Ishikawa (cell line): ENCODE measurements at regions not wholly inside any gene's neighbourhood (a gene's known extent, or its start where the extent isn't known, plus 50 kb on each side); places are given as distances from the start of the nearest gene placed in this dataset.

Experiments used
- CEBPB ChIP-seq: IDR thresholded peaks from 2 replicates; pipeline ENCODE4 v1.6.1; 2012
- CREB1 ChIP-seq: IDR thresholded peaks from 2 replicates; pipeline ENCODE4 v1.6.1; 2012; ENCODE audit warnings: low read depth
- EGR1 ChIP-seq: IDR thresholded peaks from 2 replicates; pipeline ENCODE4 v1.6.1; 2012
- EP300 ChIP-seq: IDR thresholded peaks from 2 replicates; pipeline ENCODE4 v1.6.1; 2012; ENCODE audit warnings: borderline replicate concordance
- FOXM1 ChIP-seq: IDR thresholded peaks from 2 replicates; pipeline ENCODE4 v1.6.1; 2012; ENCODE audit warnings: low read depth, borderline replicate concordance
- MAX ChIP-seq: IDR thresholded peaks from 2 replicates; pipeline ENCODE4 v1.6.1; 2012
- NFIC ChIP-seq: IDR thresholded peaks from 2 replicates; pipeline ENCODE4 v1.6.1; 2012
- RAD21 ChIP-seq: IDR thresholded peaks from 2 replicates; pipeline ENCODE4 v1.6.1; 2012; ENCODE audit warnings: low read depth
- REST ChIP-seq: IDR thresholded peaks from 2 replicates; pipeline ENCODE4 v1.6.1; 2012; ENCODE audit warnings: low read depth, mild to moderate bottlenecking
- TAF1 ChIP-seq: IDR thresholded peaks from 2 replicates; pipeline ENCODE4 v1.6.1; 2012; ENCODE audit warnings: low read depth, mild to moderate bottlenecking
- TCF12 ChIP-seq: IDR thresholded peaks from 2 replicates; pipeline ENCODE4 v1.6.1; 2012; ENCODE audit warnings: low read depth
- TEAD4 ChIP-seq: IDR thresholded peaks from 2 replicates; pipeline ENCODE4 v1.6.1; 2012
- USF1 ChIP-seq: IDR thresholded peaks from 2 replicates; pipeline ENCODE4 v1.6.1; 2012
- YY1 ChIP-seq: IDR thresholded peaks from 2 replicates; pipeline ENCODE4 v1.6.1; 2012; ENCODE audit warnings: low read depth
- ZBTB7A ChIP-seq: IDR thresholded peaks from 2 replicates; pipeline ENCODE4 v1.6.1; 2012; ENCODE audit warnings: low read depth

- TF ChIP-seq TAF1 (no peak), ZBTB7A (no peak), EP300 (no peak), YY1 (no peak), TCF12 (no peak), CEBPB (no peak), RAD21 (no peak), FOXM1 (no peak), USF1 (no peak), REST (no peak), TEAD4 (no peak)
These were observed 733.4 kb upstream of the CDH7 start for GRCh38 chr18:65017372-65017760.

GRCh38 chr18:65016631-65017371 lies 734.0 kb upstream of the CDH7 start:
- TF ChIP-seq YY1 (no peak), FOXM1 (no peak), TAF1 (no peak), USF1 (no peak), NFIC (no peak), TCF12 (no peak), REST (no peak), TEAD4 (no peak), RAD21 (no peak), CREB1 (no peak)

GRCh38 chr18:64994370-64994769 lies 756.4 kb upstream of the CDH7 start:
- TF ChIP-seq MAX: no peak
- TF ChIP-seq CEBPB: no peak
- no peak for TF ChIP-seq NFIC
- TF ChIP-seq RAD21: no peak
- TF ChIP-seq FOXM1: no peak
- no peak for TF ChIP-seq EP300
- TF ChIP-seq TCF12: no peak
- TF ChIP-seq REST: no peak
- no peak for TF ChIP-seq YY1
- TF ChIP-seq CREB1: no peak
- TF ChIP-seq TEAD4: no peak
- TF ChIP-seq USF1: no peak
- no peak for TF ChIP-seq TAF1
- TF ChIP-seq ZBTB7A: no peak
- no peak for TF ChIP-seq EGR1

GRCh38 chr18:64993695-64994094 lies 757.1 kb upstream of the CDH7 start:
- no peak for TF ChIP-seq NFIC
- TF ChIP-seq TEAD4: no peak
- no peak for TF ChIP-seq FOXM1
- no peak for TF ChIP-seq YY1
- TF ChIP-seq ZBTB7A: no peak
- TF ChIP-seq TAF1: no peak
- no peak for TF ChIP-seq RAD21
- TF ChIP-seq REST: no peak
